Activated naive CD4-positive, alpha-beta T cell treated with anti-CD3 and anti-CD28 coated beads, Interleukin-2, amount 50 U/mL, for 24 hours (primary cell): ENCODE measurements at regions not wholly inside any gene's neighbourhood (a gene's known extent, or its start where the extent isn't known, plus 50 kb on each side); places are given as distances from the start of the nearest gene placed in this dataset.

Experiments used
- H3K27ac Mint-ChIP-seq: one replicate; pipeline ENCODE4 v1.8.0; 2021; ENCODE audit warnings: mild to moderate bottlenecking, mixed read lengths
- H3K27me3 Mint-ChIP-seq: one replicate; pipeline ENCODE4 v1.8.0; 2021; ENCODE audit warnings: mixed read lengths
- H3K36me3 Mint-ChIP-seq: one replicate; pipeline ENCODE4 v1.8.0; 2021; ENCODE audit warnings: mixed read lengths
- H3K4me1 Mint-ChIP-seq: one replicate; pipeline ENCODE4 v1.8.0; 2021; ENCODE audit warnings: mixed read lengths
- H3K4me3 Mint-ChIP-seq: one replicate; pipeline ENCODE4 v1.8.0; 2021; ENCODE audit warnings: mild to moderate bottlenecking, mixed read lengths
- H3K9me3 Mint-ChIP-seq: one replicate; pipeline ENCODE4 v1.8.0; 2021; ENCODE audit warnings: mixed read lengths

DNA sequence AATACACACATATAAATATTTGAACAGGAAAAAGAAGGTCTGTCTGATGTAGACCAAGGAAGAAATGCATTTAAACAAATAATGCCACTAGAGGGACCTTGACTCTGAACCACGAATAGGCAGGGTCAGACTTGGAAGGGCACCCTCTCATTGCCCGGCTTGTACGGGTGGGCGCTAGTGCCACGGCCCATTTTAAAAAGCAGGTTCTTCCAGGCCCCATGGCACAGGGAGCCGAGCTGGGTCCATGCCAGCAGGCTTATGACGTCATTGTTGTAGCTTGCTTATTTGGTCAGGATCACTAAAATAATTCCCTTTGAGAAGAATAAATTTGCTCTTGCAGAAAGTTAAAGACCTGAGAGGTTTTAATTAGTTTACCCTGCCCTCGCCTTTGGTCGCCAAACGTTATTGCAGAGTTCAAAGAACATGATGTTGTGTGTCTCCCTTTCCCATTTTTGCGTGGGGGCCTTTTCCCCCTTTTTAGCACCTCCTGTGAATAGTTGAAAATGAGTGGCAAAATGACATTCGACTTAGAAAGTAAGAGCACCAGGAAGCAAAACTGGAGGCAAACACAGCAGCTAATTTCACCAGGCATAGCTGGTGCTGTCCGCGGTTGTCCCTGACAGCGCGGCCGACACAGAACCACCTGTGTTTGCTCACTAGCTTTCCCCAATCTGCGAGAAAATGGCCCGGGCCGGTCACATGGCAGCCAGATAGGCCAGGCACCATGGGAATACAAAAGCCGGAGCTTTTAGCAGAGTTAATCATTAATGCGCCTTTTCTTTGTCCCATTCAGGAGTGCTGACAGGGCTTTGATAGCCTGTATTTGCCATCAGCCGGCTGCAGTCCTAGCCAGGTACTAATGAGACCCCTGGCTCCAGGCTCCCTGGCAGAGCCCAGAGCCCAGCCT lies 93.8 kb downstream of the FOXA2 start:
- no peaks in the 10 kb centered on the region for H3K4me1 Mint-ChIP-seq
- H3K4me3 Mint-ChIP-seq: no peak overlapping the region

DNA sequence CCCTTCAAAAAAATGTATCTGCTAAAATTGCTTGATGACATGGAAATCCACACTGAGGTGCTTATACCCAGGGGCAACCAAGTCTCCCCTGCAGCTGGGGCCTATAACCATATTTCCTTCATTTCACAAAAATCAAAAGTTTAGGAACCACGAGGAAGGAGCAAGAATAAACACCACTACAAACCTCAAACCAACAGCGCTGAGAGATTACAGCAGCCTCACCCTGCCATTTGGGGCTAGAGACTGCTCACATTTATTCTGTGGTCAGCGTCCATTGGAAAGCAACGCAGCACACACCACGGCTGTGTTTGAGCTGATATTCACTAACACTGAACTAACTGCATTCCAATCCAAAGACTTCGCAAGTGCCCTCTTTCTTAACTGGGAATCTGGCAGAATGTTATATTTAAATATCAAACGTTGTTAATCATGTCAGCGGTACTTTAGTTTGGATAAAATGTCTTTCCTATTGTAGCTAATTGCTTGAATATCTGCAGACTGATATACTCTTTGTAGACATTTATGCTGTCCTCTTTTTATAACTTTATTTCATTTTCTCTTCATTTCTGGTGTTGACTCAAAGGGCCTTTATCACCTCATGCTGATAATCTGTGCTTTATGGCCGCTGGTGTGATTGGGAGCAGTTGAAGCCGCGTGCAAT lies 94.6 kb downstream of the FOXA2 start:
- Mint-ChIP-seq H3K4me3 (no peak overlapping the region), H3K4me1 (no peaks in the 10 kb centered on the region), H3K27me3 (no peaks in the 10 kb centered on the region), H3K36me3 (no peaks in the 10 kb centered on the region), H3K27ac (no peak overlapping the region), H3K9me3 (peaks cover 12% of the 10 kb centered on the region)

More for the DNA sequence above, 93.8 kb downstream of the FOXA2 start:
- H3K9me3 Mint-ChIP-seq: peaks cover 12% of the 10 kb centered on the region
- H3K36me3 Mint-ChIP-seq: no peaks in the 10 kb centered on the region
- no peaks in the 10 kb centered on the region for H3K27me3 Mint-ChIP-seq
- no peak overlapping the region for H3K27ac Mint-ChIP-seq

- Mint-ChIP-seq H3K9me3 (peaks cover 21% of the 10 kb centered on the region), H3K4me1 (no peaks in the 10 kb centered on the region), H3K4me3 (no peak overlapping the region), H3K27me3 (peaks cover 2% of the 10 kb centered on the region), H3K27ac (no peak overlapping the region), H3K36me3 (peaks cover 2% of the 10 kb centered on the region)
Measured at GRCh38 chr20:22480336-22480735, 104.0 kb downstream of the FOXA2 start.

GRCh38 chr20:22475662-22476061 lies 108.7 kb downstream of the FOXA2 start:
- Mint-ChIP-seq H3K36me3 (peaks cover 2% of the 10 kb centered on the region), H3K9me3 (peaks cover 17% of the 10 kb centered on the region), H3K4me1 (no peaks in the 10 kb centered on the region), H3K27me3 (peaks cover 2% of the 10 kb centered on the region), H3K4me3 (no peak overlapping the region), H3K27ac (no peak overlapping the region)

DNA sequence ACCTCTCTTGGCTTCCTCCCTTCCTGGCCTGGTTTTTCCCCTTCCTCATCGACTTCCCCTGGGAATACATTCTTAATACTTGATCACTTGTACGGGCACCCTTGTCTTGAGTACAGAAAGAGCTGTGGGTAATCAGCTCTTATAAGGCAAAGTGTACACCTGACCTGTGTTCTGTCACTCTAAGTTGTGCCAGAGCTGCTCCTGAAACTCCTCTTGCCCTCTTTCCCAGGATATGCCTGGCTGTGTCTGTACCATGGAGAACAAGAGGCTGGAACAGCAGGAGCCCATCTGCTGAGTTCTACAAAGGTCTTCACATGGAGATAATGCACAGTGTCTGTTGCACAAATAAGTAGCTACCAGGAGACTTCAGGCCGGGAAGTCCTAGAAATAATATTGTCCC lies 110.1 kb downstream of the FOXA2 start:
- Mint-ChIP-seq H3K36me3 (peaks cover 2% of the 10 kb centered on the region), H3K4me3 (no peak overlapping the region)

DNA sequence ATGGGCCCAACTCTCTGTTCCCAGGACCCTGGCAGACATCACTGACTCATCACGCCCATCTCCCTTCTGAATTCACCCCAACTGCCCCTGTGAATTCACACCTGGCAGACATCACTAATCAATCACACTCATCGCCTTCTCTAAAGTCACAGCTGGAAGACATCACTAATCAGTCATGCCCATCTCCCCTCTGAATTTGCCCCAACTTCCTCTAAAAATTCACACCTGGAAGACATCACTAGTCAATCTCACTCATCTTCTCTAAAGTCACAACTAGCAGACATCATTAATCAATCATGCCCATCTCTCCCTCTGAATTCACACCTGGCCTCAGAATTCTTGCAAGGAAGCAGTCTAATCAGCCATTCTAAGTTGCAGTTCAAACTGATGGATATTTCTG lies 111.1 kb downstream of the FOXA2 start:
- Mint-ChIP-seq H3K9me3 (peaks cover 17% of the 10 kb centered on the region), H3K27me3 (peaks cover 2% of the 10 kb centered on the region), H3K4me3 (no peak overlapping the region), H3K36me3 (peaks cover 2% of the 10 kb centered on the region), H3K4me1 (no peaks in the 10 kb centered on the region), H3K27ac (no peak overlapping the region)

More for the DNA sequence above, 110.1 kb downstream of the FOXA2 start:
- peaks cover 2% of the 10 kb centered on the region for H3K27me3 Mint-ChIP-seq
- H3K9me3 Mint-ChIP-seq: peaks cover 17% of the 10 kb centered on the region
- no peaks in the 10 kb centered on the region for H3K4me1 Mint-ChIP-seq
- no peak overlapping the region for H3K27ac Mint-ChIP-seq

- Mint-ChIP-seq H3K4me1 (no peaks in the 10 kb centered on the region), H3K4me3 (no peak overlapping the region), H3K36me3 (peaks cover 2% of the 10 kb centered on the region), H3K9me3 (peaks cover 11% of the 10 kb centered on the region), H3K27ac (no peak overlapping the region), H3K27me3 (peaks cover 2% of the 10 kb centered on the region)
Measured at GRCh38 chr20:22472447-22473100, 111.8 kb downstream of the FOXA2 start.

GRCh38 chr20:22471156-22471836 lies 113.1 kb downstream of the FOXA2 start:
- peaks cover 1% of the 10 kb centered on the region for H3K9me3 Mint-ChIP-seq
- no peaks in the 10 kb centered on the region for H3K36me3 Mint-ChIP-seq
- no peaks in the 10 kb centered on the region for H3K27me3 Mint-ChIP-seq
- no peaks in the 10 kb centered on the region for H3K4me1 Mint-ChIP-seq
- H3K4me3 Mint-ChIP-seq: no peak overlapping the region
- H3K27ac Mint-ChIP-seq: no peak overlapping the region

DNA sequence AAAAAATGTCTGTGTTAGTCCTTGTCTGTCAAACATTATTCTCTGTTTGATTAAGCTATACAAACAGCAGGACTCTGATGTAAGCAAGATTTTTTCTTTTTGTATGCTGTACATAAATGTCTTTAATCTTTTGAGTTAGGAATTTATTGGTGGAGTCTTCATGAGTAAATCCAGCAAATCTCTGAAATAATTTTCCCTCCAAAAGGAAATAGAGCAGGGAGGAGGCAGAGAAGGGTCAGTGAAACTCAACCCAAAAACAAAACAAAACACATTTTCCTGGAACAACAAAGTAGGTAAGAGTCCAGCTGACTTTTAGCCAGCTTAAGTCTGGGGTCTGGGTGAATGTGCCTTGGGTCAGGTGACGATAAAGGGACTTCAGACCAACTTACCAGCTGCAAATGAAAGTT lies 113.7 kb downstream of the FOXA2 start:
- no peak overlapping the region for H3K27ac Mint-ChIP-seq
- H3K4me1 Mint-ChIP-seq: no peaks in the 10 kb centered on the region
- H3K4me3 Mint-ChIP-seq: no peak overlapping the region

GRCh38 chr20:22466447-22467171 lies 117.8 kb downstream of the FOXA2 start:
- Mint-ChIP-seq H3K36me3 (no peaks in the 10 kb centered on the region), H3K9me3 (peaks cover 5% of the 10 kb centered on the region), H3K4me3 (no peak overlapping the region)

More for the DNA sequence above, 113.7 kb downstream of the FOXA2 start:
- Mint-ChIP-seq H3K36me3 (no peaks in the 10 kb centered on the region), H3K9me3 (no peaks in the 10 kb centered on the region), H3K27me3 (no peaks in the 10 kb centered on the region)

DNA sequence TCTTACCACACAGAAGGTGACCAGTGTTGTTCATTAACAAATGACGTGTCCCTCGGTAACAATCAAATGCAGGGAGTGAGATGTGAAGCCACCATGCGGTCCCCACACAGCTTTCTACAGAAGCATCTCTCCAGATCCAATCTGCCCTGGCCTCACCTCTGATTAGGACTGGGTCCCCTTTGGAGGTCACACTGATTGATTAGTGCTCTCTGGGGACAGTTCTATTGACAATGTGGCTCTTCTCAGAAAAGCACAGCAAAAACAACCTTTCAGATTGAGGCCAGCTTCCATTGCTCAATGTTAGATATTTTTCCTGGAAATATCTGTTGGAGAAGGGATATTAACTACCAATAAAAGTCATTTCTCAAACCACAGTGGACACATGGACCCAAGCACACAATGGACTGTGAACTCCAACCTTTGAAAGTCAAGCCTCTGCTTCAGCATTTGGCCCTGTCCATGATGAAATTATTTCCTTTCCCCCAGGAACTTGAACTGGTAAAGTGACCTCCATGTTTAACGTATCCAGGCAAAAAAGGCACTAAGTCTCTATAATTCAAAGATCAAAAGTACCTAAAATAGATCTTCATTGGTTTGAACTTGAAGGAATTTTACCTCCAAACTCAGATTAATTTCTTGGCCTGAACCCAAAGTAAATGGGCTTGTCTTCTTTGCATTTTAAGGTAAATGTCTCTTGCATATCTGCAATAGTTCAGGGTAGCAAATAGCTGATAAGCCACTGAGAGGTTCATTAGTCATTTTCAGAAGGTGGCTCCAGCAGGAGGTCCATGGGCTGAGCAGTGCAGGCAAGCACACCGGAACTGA lies 118.5 kb downstream of the FOXA2 start:
- Mint-ChIP-seq H3K9me3 (peaks cover 5% of the 10 kb centered on the region), H3K4me1 (no peaks in the 10 kb centered on the region), H3K36me3 (no peaks in the 10 kb centered on the region), H3K27me3 (no peaks in the 10 kb centered on the region), H3K4me3 (no peak overlapping the region), H3K27ac (no peak overlapping the region)

More at GRCh38 chr20:22466447-22467171, 117.8 kb downstream of the FOXA2 start:
- Mint-ChIP-seq H3K4me1 (no peaks in the 10 kb centered on the region), H3K27me3 (no peaks in the 10 kb centered on the region), H3K27ac (no peak overlapping the region)

GRCh38 chr20:22464312-22465003 lies 119.9 kb downstream of the FOXA2 start:
- H3K9me3 Mint-ChIP-seq: peaks cover 5% of the 10 kb centered on the region
- no peak overlapping the region for H3K27ac Mint-ChIP-seq
- no peak overlapping the region for H3K4me3 Mint-ChIP-seq
- no peaks in the 10 kb centered on the region for H3K36me3 Mint-ChIP-seq
- H3K4me1 Mint-ChIP-seq: no peaks in the 10 kb centered on the region
- no peaks in the 10 kb centered on the region for H3K27me3 Mint-ChIP-seq

DNA sequence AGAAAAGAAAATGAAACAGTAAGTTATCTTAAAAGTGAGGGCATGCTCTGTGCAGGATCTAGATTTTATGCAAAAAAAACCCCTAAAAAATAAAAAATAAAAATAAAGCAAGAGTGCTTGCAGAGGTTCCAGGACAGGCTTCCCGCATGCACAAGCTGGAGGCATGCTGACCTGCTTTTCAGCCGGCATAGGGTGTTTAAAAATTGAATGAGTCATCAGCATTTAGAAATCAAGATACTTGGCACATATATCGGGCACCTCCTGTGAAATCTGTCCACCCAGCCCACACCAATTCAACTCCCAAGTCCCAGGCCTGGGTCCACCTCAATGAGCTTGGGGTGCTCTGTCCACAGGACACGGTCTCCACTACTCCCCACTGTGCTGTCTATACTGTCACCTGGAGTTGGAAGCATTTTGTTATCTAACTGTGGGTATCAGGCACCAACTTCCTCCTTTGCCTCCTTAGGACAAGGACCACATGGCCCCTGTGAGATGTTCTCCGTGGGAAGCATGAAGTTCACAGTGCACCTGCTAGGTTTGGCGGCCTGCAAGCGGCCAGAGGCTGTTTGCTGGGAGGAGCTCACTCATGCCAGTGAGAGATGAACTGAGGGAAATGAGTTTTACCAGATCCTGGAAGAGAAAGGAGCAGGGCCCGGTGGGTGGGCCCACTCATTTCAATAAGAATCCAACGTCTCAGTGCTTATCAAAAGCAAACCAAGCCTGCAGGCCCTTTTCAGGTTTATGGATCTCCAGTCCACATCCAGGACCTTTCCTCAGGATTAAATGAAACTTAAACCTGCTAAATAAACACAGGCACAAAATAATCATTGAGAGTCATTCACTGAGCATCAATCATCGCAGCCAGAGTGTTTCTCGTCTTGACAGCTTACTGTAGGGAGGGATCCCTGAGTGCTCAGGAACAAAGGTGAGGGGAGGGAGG lies 121.1 kb downstream of the FOXA2 start:
- H3K4me1 Mint-ChIP-seq: no peaks in the 10 kb centered on the region
- H3K9me3 Mint-ChIP-seq: peaks cover 5% of the 10 kb centered on the region
- no peaks in the 10 kb centered on the region for H3K27me3 Mint-ChIP-seq
- no peaks in the 10 kb centered on the region for H3K36me3 Mint-ChIP-seq
- H3K27ac Mint-ChIP-seq: no peak overlapping the region
- H3K4me3 Mint-ChIP-seq: no peak overlapping the region
